ENCODE measurements at regions not wholly inside any gene's neighbourhood (a gene's known extent, or its start where the extent isn't known, plus 50 kb on each side); places are given as distances from the start of the nearest gene placed in this dataset.
A peak's percentile ranks its signal among the peaks of the same experiment; 100 is the strongest.
"Not testable (repeated sequence)": the region's sequence is repeated elsewhere in the genome, so short reads cannot be mapped to it uniquely, and the experiment has no call there.

- peak in 1 of 2 experiments; percentile 40 for DNase-seq (ENCODE audit: low read depth in 2 of 2)
These were observed 357.7 kb upstream of the BOD1L1 start for GRCh38 chr4:13984991-13985800.

GRCh38 chr4:13985837-13986236, 358.3 kb upstream of the BOD1L1 start:
- no peak for DNase-seq (ENCODE audit: low read depth in 2 of 2)

- no peak for DNase-seq (ENCODE audit: low read depth in 2 of 2)
These were observed 359.0 kb upstream of the BOD1L1 start for GRCh38 chr4:13986548-13986947.

GRCh38 chr4:13988353-13989305, 361.1 kb upstream of the BOD1L1 start:
- DNase-seq (ENCODE audit: low read depth in 2 of 2) = peak; percentile 81 to 82

GRCh38 chr4:13989501-13989900, 362.0 kb upstream of the BOD1L1 start:
- no peak for DNase-seq (ENCODE audit: low read depth in 2 of 2)

GRCh38 chr4:13990596-13991589, 363.4 kb upstream of the BOD1L1 start:
- DNase-seq (ENCODE audit: low read depth in 2 of 2) = no peak

GRCh38 chr4:13992041-13992440, 364.5 kb upstream of the BOD1L1 start:
- DNase-seq (ENCODE audit: low read depth in 2 of 2) = no peak

GRCh38 chr4:13992975-13993520, 365.5 kb upstream of the BOD1L1 start:
- no peak for DNase-seq (ENCODE audit: low read depth in 2 of 2)

GRCh38 chr4:13994016-13994415, 366.5 kb upstream of the BOD1L1 start:
- DNase-seq (ENCODE audit: low read depth in 2 of 2) = no peak

GRCh38 chr4:13998850-13999445, 371.4 kb upstream of the BOD1L1 start:
- DNase-seq (ENCODE audit: low read depth in 2 of 2) = no peak

- no peak for DNase-seq (ENCODE audit: low read depth in 2 of 2)
These were observed 372.7 kb upstream of the BOD1L1 start for GRCh38 chr4:14000091-14000814.

- DNase-seq (ENCODE audit: low read depth in 2 of 2) = not testable (repeated sequence)
These were observed 374.8 kb upstream of the BOD1L1 start for GRCh38 chr4:14002331-14002730.

- no peak for DNase-seq (ENCODE audit: low read depth in 2 of 2)
These were observed 381.0 kb upstream of the BOD1L1 start for GRCh38 chr4:14008494-14008893.

GRCh38 chr4:14018191-14018853, 390.8 kb upstream of the BOD1L1 start:
- no peak for DNase-seq (ENCODE audit: low read depth in 2 of 2)

GRCh38 chr4:14022456-14022855, 394.9 kb upstream of the BOD1L1 start:
- DNase-seq (ENCODE audit: low read depth in 2 of 2) = no peak

- DNase-seq (ENCODE audit: low read depth in 2 of 2) = no peak
These were observed 395.5 kb upstream of the BOD1L1 start for GRCh38 chr4:14023036-14023435.

- DNase-seq (ENCODE audit: low read depth in 2 of 2) = no peak
These were observed 396.4 kb upstream of the BOD1L1 start for GRCh38 chr4:14023896-14024295.

- no peak for DNase-seq (ENCODE audit: low read depth in 2 of 2)
These were observed 397.6 kb upstream of the BOD1L1 start for GRCh38 chr4:14025111-14025510.

- no peak for DNase-seq (ENCODE audit: low read depth in 2 of 2)
These were observed 398.4 kb upstream of the BOD1L1 start for GRCh38 chr4:14025891-14026290.

Measured in fibroblast of skin of left quadriceps (primary cell).